HepG2 (cell line): ENCODE measurements at regions not wholly inside any gene's neighbourhood (a gene's known extent, or its start where the extent isn't known, plus 50 kb on each side); places are given as distances from the start of the nearest gene placed in this dataset.

Experiments
- GATAD1 ChIP-seq: IDR thresholded peaks from 2 replicates; pipeline ENCODE4 v1.6.1; 2016; ENCODE audit warnings: missing genetic modification reagents, missing compliant biosample characterization
- JUNB ChIP-seq: sonication (generic); formaldehyde crosslinking; IDR thresholded peaks from 2 replicates; pipeline ENCODE4 v1.8.0; 2022; ENCODE audit warnings: missing genetic modification reagents, mild to moderate bottlenecking, borderline replicate concordance
- NFAT5 ChIP-seq: sonication (generic); formaldehyde crosslinking; IDR thresholded peaks from 2 replicates; pipeline ENCODE4 v1.4.0; 2020; ENCODE audit warnings: missing genetic modification reagents
- NR2F6 ChIP-seq, 2 experiments: IDR thresholded peaks; 2 replicates each; pipeline ENCODE4 v1.6.1; 2016; ENCODE audit warnings: antibody characterized with exemption in 1 of 2, mild to moderate bottlenecking in 1 of 2
- NR3C1 ChIP-seq: sonication (generic); formaldehyde crosslinking; IDR thresholded peaks from 2 replicates; pipeline ENCODE4 v1.4.0; 2020; ENCODE audit warnings: missing genetic modification reagents
- RARG ChIP-seq: sonication (generic); formaldehyde crosslinking; IDR thresholded peaks from 2 replicates; pipeline ENCODE4 v1.4.0; 2020; ENCODE audit warnings: low read depth, mild to moderate bottlenecking, missing genetic modification reagents
- RBFOX2 ChIP-seq: fragments of 200-400 bp; formaldehyde crosslinking; IDR thresholded peaks from 2 replicates; pipeline ENCODE4 v1.6.1; 2017; ENCODE audit warnings: low read depth, mild to moderate bottlenecking, low read length
- RELA ChIP-seq: sonication (generic); formaldehyde crosslinking; IDR thresholded peaks from 2 replicates; pipeline ENCODE4 v1.4.0; 2020; ENCODE audit warnings: missing genetic modification reagents
- SNAPC4 ChIP-seq: sonication (generic); formaldehyde crosslinking; IDR thresholded peaks from 2 replicates; pipeline ENCODE4 v1.4.0; 2020; ENCODE audit warnings: mild to moderate bottlenecking, missing genetic modification reagents
- ZNF253 ChIP-seq: sonication (generic); formaldehyde crosslinking; IDR thresholded peaks from 2 replicates; pipeline ENCODE4 v1.8.0; 2022; ENCODE audit warnings: mild to moderate bottlenecking, missing genetic modification reagents, borderline replicate concordance
- ZNF333 ChIP-seq: sonication (generic); formaldehyde crosslinking; IDR thresholded peaks from 2 replicates; pipeline ENCODE4 v1.4.0; 2020; ENCODE audit warnings: mild to moderate bottlenecking, missing genetic modification reagents, borderline replicate concordance
- TF ChIP-seq, protein P1 (sequence below): sonication (generic); formaldehyde crosslinking; IDR thresholded peaks from 2 replicates; pipeline ENCODE4 v1.8.0; 2022; ENCODE audit warnings: low read depth, missing genetic modification reagents
- TF ChIP-seq, protein P2 (sequence below): IDR thresholded peaks from 2 replicates; pipeline ENCODE4 v1.6.1; 2012; ENCODE audit warnings: low read length, improper control_type of control experiment

DNA sequence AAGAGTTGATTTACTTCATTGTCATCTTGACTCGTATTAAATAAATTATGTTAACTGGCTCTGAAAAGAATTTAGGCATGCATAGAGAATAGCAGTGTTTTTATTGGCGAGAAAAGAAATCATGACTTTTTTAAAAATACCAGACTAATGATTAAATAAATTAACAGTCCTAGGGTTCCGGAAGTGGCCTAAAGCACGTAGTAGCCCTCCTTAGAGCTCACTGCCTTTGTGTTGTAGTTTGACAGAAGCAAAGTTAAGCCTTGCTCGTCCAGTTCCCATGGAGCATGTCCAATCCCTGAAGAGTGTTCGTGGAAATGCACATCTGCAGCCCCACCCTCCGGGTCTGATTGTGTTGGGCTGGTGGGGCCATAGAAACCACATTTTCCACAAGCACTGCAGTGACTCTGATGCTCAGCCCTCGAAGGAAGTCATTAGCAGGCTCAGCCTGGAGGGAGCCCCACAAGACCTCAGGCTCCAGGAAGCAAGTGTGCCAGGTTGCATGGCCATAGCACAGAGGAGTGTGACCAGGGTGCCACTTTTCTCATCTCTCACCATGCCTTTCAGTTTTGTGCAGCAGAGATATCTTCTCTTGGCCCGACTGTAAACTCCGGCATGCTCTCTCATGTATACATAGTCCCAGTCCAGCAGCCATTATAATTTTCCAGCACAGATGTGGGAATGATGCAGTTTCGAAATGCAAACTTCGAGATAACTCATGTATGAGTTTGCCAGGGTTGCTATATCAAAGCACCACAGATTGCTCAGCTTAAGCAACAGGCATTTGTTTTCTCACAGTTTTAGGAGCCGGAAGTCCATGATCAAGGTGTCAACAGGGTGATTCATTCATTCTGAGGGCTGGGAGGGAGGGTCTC lies 188.6 kb upstream of the SH3BP4 start (continued):
- TF ChIP-seq NFAT5 (CRISPR knock-in tag) = no peak
- TF ChIP-seq, protein P1, sequence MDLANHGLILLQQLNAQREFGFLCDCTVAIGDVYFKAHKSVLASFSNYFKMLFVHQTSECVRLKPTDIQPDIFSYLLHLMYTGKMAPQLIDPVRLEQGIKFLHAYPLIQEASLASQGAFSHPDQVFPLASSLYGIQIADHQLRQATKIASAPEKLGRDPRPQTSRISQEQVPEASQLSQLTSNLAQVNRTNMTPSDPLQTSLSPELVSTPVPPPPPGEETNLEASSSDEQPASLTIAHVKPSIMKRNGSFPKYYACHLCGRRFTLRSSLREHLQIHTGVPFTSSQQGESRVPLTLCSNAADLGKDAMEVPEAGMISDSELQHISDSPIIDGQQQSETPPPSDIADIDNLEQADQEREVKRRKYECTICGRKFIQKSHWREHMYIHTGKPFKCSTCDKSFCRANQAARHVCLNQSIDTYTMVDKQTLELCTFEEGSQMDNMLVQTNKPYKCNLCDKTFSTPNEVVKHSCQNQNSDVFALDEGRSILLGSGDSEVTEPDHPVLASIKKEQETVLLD (CRISPR knock-in tag) = no peak
- no peak for TF ChIP-seq RBFOX2
- TF ChIP-seq JUNB (CRISPR knock-in tag) = no peak
- TF ChIP-seq NR3C1 (CRISPR knock-in tag) = no peak
- TF ChIP-seq, protein P2, sequence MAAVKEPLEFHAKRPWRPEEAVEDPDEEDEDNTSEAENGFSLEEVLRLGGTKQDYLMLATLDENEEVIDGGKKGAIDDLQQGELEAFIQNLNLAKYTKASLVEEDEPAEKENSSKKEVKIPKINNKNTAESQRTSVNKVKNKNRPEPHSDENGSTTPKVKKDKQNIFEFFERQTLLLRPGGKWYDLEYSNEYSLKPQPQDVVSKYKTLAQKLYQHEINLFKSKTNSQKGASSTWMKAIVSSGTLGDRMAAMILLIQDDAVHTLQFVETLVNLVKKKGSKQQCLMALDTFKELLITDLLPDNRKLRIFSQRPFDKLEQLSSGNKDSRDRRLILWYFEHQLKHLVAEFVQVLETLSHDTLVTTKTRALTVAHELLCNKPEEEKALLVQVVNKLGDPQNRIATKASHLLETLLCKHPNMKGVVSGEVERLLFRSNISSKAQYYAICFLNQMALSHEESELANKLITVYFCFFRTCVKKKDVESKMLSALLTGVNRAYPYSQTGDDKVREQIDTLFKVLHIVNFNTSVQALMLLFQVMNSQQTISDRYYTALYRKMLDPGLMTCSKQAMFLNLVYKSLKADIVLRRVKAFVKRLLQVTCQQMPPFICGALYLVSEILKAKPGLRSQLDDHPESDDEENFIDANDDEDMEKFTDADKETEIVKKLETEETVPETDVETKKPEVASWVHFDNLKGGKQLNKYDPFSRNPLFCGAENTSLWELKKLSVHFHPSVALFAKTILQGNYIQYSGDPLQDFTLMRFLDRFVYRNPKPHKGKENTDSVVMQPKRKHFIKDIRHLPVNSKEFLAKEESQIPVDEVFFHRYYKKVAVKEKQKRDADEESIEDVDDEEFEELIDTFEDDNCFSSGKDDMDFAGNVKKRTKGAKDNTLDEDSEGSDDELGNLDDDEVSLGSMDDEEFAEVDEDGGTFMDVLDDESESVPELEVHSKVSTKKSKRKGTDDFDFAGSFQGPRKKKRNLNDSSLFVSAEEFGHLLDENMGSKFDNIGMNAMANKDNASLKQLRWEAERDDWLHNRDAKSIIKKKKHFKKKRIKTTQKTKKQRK = no peak
- no peak for TF ChIP-seq RELA
- TF ChIP-seq SNAPC4 (CRISPR knock-in tag) = no peak
- TF ChIP-seq RARG (CRISPR knock-in tag) = no peak
- TF ChIP-seq GATAD1 (CRISPR knock-in tag) = no peak
- TF ChIP-seq ZNF333 (CRISPR knock-in tag) = no peak
- TF ChIP-seq ZNF253 = no peak
- TF ChIP-seq NR2F6 (IDR thresholded peaks at IDR 0.05) = no peak
- TF ChIP-seq NR2F6 (CRISPR knock-in tag; IDR thresholded peaks at IDR 0.05) = no peak
